Left renal cortex interstitium (tissue), 4 donors: ENCODE measurements at regions not wholly inside any gene's neighbourhood (a gene's known extent, or its start where the extent isn't known, plus 50 kb on each side); places are given as distances from the start of the nearest gene placed in this dataset.
"Not testable (repeated sequence)": the region's sequence is repeated elsewhere in the genome, so short reads cannot be mapped to it uniquely, and the experiment has no call there.

Experiments used
- DNase-seq, 4 donors: peaks; one replicate each; pipeline ENCODE4 v3.0.0-alpha.2; 2013; ENCODE audit warnings: low read depth in 4 of 4, low spot score in 2 of 4, missing footprints in 1 of 4

- no peak for DNase-seq
Observed at GRCh38 chr6:6930223-6930880, 177.4 kb upstream of the RREB1 start.

DNA sequence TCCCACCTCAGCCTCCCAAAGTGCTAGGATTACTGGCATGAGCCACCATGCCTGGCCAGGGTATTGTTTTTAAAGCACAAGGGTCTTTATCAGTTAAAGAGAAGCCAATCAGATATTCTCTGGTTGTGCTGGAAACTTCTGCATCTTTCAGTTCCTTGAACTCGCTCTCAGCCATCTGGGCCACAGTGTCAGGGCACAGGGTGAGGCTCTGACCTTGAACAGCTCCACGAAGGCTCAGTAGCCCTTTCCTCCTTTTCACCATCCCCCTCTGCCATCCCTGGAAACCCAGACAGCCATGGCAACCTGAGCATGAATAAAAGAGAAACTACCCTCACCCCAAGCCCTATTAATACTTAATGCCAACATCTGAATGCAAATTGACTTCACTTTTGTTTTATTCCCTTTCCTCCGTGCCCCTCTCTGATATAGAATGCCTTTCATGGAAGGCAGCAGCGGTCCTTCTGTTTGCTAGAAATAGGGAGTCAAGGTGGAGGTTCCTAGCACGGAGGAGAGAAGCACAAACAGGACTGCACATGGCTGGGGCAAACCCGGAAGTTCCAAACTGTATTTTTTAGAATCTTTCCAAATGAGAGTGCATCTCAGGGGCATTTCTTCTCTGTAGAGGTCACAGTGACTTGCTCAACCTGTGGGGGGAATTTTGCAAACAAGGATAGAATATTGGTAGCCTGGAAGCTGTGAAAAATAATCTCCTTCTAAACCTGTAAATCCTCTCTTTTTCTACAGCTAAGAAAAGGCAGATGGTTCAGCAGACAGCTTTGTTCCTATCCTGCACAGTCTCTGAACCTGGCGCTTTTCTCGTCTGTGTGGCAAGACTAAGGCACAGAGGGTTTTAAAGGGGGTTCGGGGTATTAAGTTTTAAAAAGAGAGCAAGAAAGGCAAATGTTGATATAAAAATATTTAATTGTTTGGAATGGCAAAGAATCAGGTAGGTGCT, 176.4 kb upstream of the RREB1 start:
- no peak for DNase-seq

- no peak for DNase-seq
Observed at GRCh38 chr6:6932341-6932740, 175.4 kb upstream of the RREB1 start.

- DNase-seq = no peak
Observed at GRCh38 chr6:6932968-6933367, 174.8 kb upstream of the RREB1 start.

GRCh38 chr6:6940031-6941025, 167.4 kb upstream of the RREB1 start:
- no peak for DNase-seq

DNA sequence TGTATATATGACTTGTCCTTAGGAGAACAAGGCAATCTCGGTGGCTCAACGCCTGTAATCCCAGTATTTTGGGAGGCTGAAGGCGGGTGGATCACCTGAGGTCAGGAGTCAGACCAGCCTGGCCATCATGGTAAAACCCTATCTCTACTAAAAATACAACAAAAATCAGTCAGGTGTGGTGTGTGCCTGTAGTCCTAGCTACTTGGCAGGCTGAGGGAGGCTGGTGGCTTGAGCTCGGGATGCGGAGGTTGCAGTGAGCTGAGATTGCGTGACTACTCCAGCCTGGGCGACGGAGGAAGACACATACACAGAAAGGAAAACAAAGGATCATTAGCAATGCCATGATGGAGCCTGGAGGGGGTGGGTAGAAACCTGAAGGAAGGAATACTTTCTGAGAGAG, 166.6 kb upstream of the RREB1 start:
- no peak for DNase-seq

DNA sequence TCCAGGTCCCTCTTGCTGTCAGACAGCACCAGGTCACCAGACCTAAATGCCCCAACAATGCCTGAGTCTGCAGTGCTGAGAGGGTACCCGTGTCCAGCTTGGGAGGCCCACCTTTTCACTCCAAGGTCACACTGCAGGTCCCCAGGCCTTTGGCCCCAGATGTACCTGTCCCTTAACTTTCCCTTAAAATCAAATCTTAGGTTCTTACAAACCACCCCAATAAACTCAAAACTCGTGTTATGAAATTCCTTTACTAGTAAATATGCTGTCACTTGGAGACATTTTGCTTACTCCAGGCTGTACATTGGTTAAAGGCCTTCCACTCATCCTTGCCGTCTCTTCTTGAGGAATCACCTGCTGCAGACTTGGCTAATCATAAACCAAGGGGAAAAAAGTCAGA, 165.7 kb upstream of the RREB1 start:
- DNase-seq = no peak

DNA sequence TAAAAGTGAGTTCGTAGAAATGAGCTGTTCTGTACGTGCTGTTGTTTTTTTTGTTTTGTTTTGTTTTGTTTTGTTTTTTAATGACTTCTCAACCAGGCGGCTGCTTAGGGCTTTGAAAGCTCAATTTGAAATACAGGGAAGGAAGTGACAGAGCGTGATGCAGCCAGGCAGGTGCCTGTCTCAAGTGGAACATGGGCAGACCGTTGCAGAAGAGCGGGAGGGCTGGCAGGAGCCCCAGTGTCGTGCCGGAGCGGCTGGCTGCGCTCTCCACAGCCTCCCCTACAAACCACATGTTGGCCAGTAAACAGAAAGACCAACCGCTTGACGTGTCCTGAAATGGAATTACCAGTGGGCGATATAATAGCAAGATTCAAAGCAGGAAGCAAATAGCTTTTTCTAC, 164.9 kb upstream of the RREB1 start:
- no peak for DNase-seq

GRCh38 chr6:6943421-6943820, 164.3 kb upstream of the RREB1 start:
- DNase-seq = no peak

DNA sequence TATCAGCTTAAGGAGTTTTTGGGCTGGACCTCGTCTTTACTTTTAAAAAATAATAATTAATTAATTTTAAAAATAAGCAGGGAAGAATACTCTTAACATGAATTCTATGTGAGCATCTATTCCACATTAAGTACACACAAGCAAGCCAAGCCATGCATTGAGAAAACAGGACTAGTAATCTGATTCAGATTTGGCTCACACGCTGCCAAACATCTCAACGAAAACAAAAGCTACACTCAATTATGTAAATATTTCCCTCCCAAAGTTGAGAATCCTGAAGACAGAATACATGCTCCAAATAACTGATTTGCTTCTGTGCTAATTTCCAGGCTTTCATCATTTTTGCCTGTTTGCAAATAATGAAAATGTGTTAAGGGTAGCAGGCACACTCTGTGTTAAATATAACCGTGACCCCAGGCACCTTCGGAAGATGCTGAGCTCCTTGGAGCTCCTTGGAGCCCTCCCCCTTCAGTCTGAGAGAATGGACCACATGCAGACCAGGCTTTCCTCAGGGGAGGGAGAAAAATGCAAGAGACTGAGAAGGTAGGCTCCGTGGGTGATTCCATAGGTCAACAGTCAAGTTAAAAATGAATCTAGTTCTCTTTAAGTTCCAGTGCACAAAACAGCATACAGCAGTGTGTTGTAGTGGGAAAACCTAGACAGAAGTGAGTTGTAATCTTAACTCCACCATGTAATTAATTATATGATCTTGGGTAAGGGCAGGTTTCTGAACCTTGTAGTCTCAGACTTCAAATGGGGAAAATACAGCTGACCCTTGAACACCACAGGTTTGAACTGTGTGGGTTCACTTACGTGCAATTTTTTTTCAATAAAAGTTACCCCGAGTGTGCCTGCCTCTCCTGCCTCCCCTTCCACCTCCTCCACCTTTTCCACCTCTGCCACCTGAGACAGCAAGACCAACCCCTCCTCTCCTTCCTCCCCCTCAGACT, 161.3 kb upstream of the RREB1 start:
- DNase-seq = no peak

- no peak for DNase-seq
Observed at GRCh38 chr6:6950373-6951145, 157.2 kb upstream of the RREB1 start.

DNA sequence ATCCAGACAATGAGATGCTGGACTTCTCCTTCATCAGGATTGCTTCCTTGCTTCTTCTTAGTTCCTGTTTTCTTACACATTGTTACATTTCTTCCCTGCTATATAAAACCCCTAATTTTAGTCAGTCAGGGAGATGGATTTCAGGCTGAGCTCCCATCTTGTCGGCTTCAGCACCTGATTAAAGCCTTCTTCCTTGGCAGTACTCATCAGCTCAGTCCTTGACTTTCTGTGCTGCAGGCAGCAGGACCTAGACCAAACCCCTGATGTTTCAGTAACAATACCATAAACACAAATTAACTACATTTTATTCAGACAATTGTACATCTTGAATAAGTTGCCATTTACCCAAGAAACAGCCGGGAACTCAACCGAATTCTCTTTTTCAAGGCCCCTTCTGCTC, 156.4 kb upstream of the RREB1 start:
- no peak for DNase-seq

- DNase-seq = no peak
Observed at GRCh38 chr6:6952484-6952883, 155.3 kb upstream of the RREB1 start.

- not testable (repeated sequence) for DNase-seq
Observed at GRCh38 chr6:6952927-6953326, 154.8 kb upstream of the RREB1 start.

- no peak for DNase-seq
Observed at GRCh38 chr6:6960571-6961251, 147.1 kb upstream of the RREB1 start.

DNA sequence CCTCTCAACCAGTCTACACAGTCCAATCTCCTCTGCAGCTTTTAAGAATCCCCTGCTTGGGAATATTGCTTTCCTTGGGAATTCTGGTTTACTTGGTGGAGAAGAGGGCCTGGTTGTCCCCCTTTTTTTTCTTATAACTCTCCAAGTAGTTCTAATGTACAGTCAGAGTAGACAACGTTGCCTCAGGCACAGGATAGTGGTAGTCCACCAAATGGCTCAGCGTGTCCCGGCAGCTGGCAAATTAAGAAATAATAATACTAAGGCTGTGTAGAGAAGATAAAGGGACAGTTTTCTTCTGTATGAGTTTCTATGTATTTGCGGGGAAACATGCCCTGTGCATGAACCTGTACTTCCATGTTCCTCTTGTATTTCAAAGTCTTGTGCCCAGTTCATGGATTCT, 145.7 kb upstream of the RREB1 start:
- no peak for DNase-seq

GRCh38 chr6:6962699-6963098, 145.1 kb upstream of the RREB1 start:
- no peak for DNase-seq

GRCh38 chr6:6963390-6963789, 144.4 kb upstream of the RREB1 start:
- DNase-seq = not testable (repeated sequence)
